ENCODE measurements at regions not wholly inside any gene's neighbourhood (a gene's known extent, or its start where the extent isn't known, plus 50 kb on each side); places are given as distances from the start of the nearest gene placed in this dataset.
A peak's percentile ranks its signal among the peaks of the same experiment; 100 is the strongest.

DNA sequence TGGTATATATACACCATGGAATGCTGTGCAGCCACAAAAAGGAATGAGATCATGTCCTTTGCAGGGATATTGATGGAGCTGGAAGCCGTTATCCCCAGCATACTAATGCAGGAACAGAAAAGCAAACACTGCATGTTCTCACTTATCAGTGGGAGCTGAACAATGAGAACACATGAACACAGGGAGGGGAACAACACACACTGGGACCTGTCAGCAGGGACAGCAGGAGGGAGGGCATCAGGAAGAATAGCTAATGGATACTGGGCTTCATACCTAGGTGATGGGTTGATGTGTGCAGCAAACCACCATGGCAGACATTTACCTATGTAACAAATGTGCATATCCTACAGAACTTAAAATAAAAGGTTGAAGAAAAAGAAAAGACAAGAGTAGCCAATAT lies 81.1 kb upstream of the ADAD1 start:
- H3K9me3 ChIP-seq (replicated peaks in 1 of 2; ENCODE audit: control insufficient read depth in 1 of 2, insufficient read depth in 1 of 2, low read length in 2 of 2): no peaks in the 10 kb centered on the region
- H4K20me1 ChIP-seq (ENCODE audit: insufficient read depth, low read length): no peaks in the 10 kb centered on the region
- Mint-ChIP-seq H3K4me1 (no peaks in the 10 kb centered on the region), H3K4me3 (no peak overlapping the region), H3K9me3 (peaks cover 0 to 11% (median 3%) of the 10 kb centered on the region in 7 donors), H3K36me3 (peaks cover 40 to 41% of the 10 kb centered on the region in 2 donors), H3K27me3 (ENCODE audit: low read depth in 3 of 3) (peaks cover 0 to 3% (median 0%) of the 10 kb centered on the region in 3 donors), H3K27ac (peak overlapping the region in 1 of 7 donors; percentile 44)
- H3K79me2 ChIP-seq (ENCODE audit: insufficient read depth, low read length): no peaks in the 10 kb centered on the region
- H3K27me3 ChIP-seq (ENCODE audit: control insufficient read depth in 2 of 2, insufficient read depth in 2 of 2, low read length in 2 of 2): no peaks in the 10 kb centered on the region
- DNase-seq: no peak
- TF ChIP-seq CTCF (IDR thresholded peaks at IDR 0.05): no peak
- no peak overlapping the region for H3K27ac ChIP-seq (ENCODE audit: low read depth in 1 of 2, low read length in 2 of 2)
- intact Hi-C loops (cut with micrococcal nuclease): no loop called here
- WGBS (ENCODE audit: insufficient coverage): no CpG with 5 or more reads among the region's 1 CpG
- no peak overlapping the region for H3K4me2 ChIP-seq (replicated peaks; ENCODE audit: extremely low read depth, low read length, poor library complexity, severe bottlenecking)
- H3K9ac ChIP-seq (ENCODE audit: insufficient read depth, low read length, poor library complexity, severe bottlenecking): no peak overlapping the region
- H2AFZ ChIP-seq (ENCODE audit: insufficient read depth, low read depth, low read length, poor library complexity, severe bottlenecking): no peak overlapping the region
- no peak overlapping the region for H3K4me3 ChIP-seq (replicated peaks in 1 of 3; ENCODE audit: low read depth in 2 of 3, low read length in 3 of 3)
- H3K36me3 ChIP-seq (replicated peaks in 1 of 2; ENCODE audit: control insufficient read depth in 1 of 2, insufficient read depth in 2 of 2, low read length in 2 of 2): peaks cover 30 to 40% of the 10 kb centered on the region in 2 donors
- H3K4me1 ChIP-seq (ENCODE audit: control insufficient read depth in 1 of 2, insufficient read depth in 2 of 2, low read length in 2 of 2): no peaks in the 10 kb centered on the region

DNA sequence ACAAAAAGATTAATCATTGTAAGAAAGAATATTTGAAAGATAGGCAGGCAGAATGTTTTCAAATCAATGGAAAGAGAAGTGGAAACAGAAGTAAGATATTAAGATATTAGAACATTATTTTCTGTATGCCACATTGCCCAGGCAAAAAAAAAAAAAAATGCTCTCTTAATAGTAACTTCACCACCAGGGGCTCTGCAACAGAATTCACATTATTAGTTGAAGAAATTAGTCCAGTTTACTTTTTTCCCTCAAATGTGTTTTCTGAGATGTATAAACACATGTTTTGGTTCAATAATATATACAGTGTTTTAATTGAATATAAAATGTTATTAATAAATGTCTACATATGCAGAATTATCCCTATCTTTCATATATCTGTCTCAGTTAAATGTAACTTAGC lies 78.0 kb upstream of the ADAD1 start:
- Mint-ChIP-seq H3K4me1 (no peaks in the 10 kb centered on the region), H3K4me3 (no peak overlapping the region), H3K9me3 (no peaks in the 10 kb centered on the region), H3K27me3 (ENCODE audit: low read depth in 3 of 3) (no peaks in the 10 kb centered on the region), H3K36me3 (peaks cover 30 to 32% of the 10 kb centered on the region in 2 donors), H3K27ac (no peak overlapping the region)
- peaks cover 19 to 36% of the 10 kb centered on the region in 2 donors for H3K36me3 ChIP-seq (replicated peaks in 1 of 2; ENCODE audit: control insufficient read depth in 1 of 2, insufficient read depth in 2 of 2, low read length in 2 of 2)
- H3K4me3 ChIP-seq (replicated peaks in 1 of 3; ENCODE audit: low read depth in 2 of 3, low read length in 3 of 3): no peak overlapping the region
- H3K27ac ChIP-seq (ENCODE audit: low read depth in 1 of 2, low read length in 2 of 2): no peak overlapping the region
- H3K4me1 ChIP-seq (ENCODE audit: control insufficient read depth in 1 of 2, insufficient read depth in 2 of 2, low read length in 2 of 2): no peaks in the 10 kb centered on the region
- H3K9me3 ChIP-seq (replicated peaks in 1 of 2; ENCODE audit: control insufficient read depth in 1 of 2, insufficient read depth in 1 of 2, low read length in 2 of 2): no peaks in the 10 kb centered on the region
- no peak for TF ChIP-seq CTCF (IDR thresholded peaks at IDR 0.05)
- H3K79me2 ChIP-seq (ENCODE audit: insufficient read depth, low read length): no peaks in the 10 kb centered on the region
- intact Hi-C loops (cut with micrococcal nuclease): no loop called here
- no peak for DNase-seq
- no peaks in the 10 kb centered on the region for H4K20me1 ChIP-seq (ENCODE audit: insufficient read depth, low read length)
- H3K4me2 ChIP-seq (replicated peaks; ENCODE audit: extremely low read depth, low read length, poor library complexity, severe bottlenecking): no peak overlapping the region
- H3K9ac ChIP-seq (ENCODE audit: insufficient read depth, low read length, poor library complexity, severe bottlenecking): no peak overlapping the region
- no peak overlapping the region for H2AFZ ChIP-seq (ENCODE audit: insufficient read depth, low read depth, low read length, poor library complexity, severe bottlenecking)
- no peaks in the 10 kb centered on the region for H3K27me3 ChIP-seq (ENCODE audit: control insufficient read depth in 2 of 2, insufficient read depth in 2 of 2, low read length in 2 of 2)

Measured in CD14-positive monocyte (primary cell).